ENCODE measurements at regions not wholly inside any gene's neighbourhood (a gene's known extent, or its start where the extent isn't known, plus 50 kb on each side); places are given as distances from the start of the nearest gene placed in this dataset.

- TF ChIP-seq ZBTB7A (IDR thresholded peaks at IDR 0.05; ENCODE audit: low read depth) (no peak), TEAD4 (IDR thresholded peaks at IDR 0.05) (no peak), EP300 (IDR thresholded peaks at IDR 0.05; ENCODE audit: borderline replicate concordance) (no peak), EGR1 (IDR thresholded peaks at IDR 0.05) (no peak), TCF12 (IDR thresholded peaks at IDR 0.05; ENCODE audit: low read depth) (no peak), FOXM1 (IDR thresholded peaks at IDR 0.05; ENCODE audit: borderline replicate concordance, low read depth) (no peak), TAF1 (IDR thresholded peaks at IDR 0.05; ENCODE audit: low read depth) (no peak), RAD21 (IDR thresholded peaks at IDR 0.05; ENCODE audit: low read depth) (no peak), YY1 (IDR thresholded peaks at IDR 0.05; ENCODE audit: low read depth) (no peak)
- TF ChIP-seq, protein P1, sequence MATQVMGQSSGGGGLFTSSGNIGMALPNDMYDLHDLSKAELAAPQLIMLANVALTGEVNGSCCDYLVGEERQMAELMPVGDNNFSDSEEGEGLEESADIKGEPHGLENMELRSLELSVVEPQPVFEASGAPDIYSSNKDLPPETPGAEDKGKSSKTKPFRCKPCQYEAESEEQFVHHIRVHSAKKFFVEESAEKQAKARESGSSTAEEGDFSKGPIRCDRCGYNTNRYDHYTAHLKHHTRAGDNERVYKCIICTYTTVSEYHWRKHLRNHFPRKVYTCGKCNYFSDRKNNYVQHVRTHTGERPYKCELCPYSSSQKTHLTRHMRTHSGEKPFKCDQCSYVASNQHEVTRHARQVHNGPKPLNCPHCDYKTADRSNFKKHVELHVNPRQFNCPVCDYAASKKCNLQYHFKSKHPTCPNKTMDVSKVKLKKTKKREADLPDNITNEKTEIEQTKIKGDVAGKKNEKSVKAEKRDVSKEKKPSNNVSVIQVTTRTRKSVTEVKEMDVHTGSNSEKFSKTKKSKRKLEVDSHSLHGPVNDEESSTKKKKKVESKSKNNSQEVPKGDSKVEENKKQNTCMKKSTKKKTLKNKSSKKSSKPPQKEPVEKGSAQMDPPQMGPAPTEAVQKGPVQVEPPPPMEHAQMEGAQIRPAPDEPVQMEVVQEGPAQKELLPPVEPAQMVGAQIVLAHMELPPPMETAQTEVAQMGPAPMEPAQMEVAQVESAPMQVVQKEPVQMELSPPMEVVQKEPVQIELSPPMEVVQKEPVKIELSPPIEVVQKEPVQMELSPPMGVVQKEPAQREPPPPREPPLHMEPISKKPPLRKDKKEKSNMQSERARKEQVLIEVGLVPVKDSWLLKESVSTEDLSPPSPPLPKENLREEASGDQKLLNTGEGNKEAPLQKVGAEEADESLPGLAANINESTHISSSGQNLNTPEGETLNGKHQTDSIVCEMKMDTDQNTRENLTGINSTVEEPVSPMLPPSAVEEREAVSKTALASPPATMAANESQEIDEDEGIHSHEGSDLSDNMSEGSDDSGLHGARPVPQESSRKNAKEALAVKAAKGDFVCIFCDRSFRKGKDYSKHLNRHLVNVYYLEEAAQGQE (IDR thresholded peaks at IDR 0.05; ENCODE audit: low read depth) = no peak
- TF ChIP-seq, protein P2, sequence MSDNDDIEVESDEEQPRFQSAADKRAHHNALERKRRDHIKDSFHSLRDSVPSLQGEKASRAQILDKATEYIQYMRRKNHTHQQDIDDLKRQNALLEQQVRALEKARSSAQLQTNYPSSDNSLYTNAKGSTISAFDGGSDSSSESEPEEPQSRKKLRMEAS (IDR thresholded peaks at IDR 0.05) = no peak
Observed at GRCh38 chr21:35586305-35586704, 474.0 kb downstream of the SETD4 start.

Data from Ishikawa (cell line).